GM23338 (cell line): ENCODE measurements at regions not wholly inside any gene's neighbourhood (a gene's known extent, or its start where the extent isn't known, plus 50 kb on each side); places are given as distances from the start of the nearest gene placed in this dataset.

Source experiments
- CREB1 ChIP-seq: fragments of 250-450 bp; sonication (Bioruptor Pico); IDR thresholded peaks from 2 replicates; pipeline ENCODE4 v1.5.0; 2020; ENCODE audit warnings: low read depth, mild to moderate bottlenecking, moderate library complexity
- CTCF ChIP-seq, 2 experiments: fragments of 200-600 bp in 1 of 2; sonication (generic) in 1 of 2; conservative IDR thresholded peaks; 2 replicates each; pipeline versions ENCODE4 v1.5.1 to v1.6.1; 2016 to 2017; ENCODE audit warnings: antibody characterized with exemption in 2 of 2, low read depth in 2 of 2, mild to moderate bottlenecking in 2 of 2, moderate library complexity in 1 of 2
- EZH2 ChIP-seq: fragments of 200-600 bp; sonication (generic); IDR thresholded peaks from one replicate; pipeline ENCODE4 v1.8.0; 2017; ENCODE audit warnings: antibody characterized with exemption, mild to moderate bottlenecking, low read depth; ENCODE audit not compliant: unreplicated experiment
- EZH2phosphoT487 ChIP-seq: fragments of 200-600 bp; sonication (generic); IDR thresholded peaks from one replicate; pipeline ENCODE4 v1.8.1; 2018; ENCODE audit warnings: antibody characterized with exemption; ENCODE audit not compliant: unreplicated experiment
- JUNB ChIP-seq: IDR thresholded peaks from one replicate; pipeline ENCODE4 v1.6.1; 2016; ENCODE audit warnings: antibody characterized with exemption; ENCODE audit not compliant: unreplicated experiment
- POLR2AphosphoS5 ChIP-seq: IDR thresholded peaks from 2 replicates; pipeline ENCODE4 v1.6.1; 2016; ENCODE audit warnings: antibody characterized with exemption, low read depth
- REST ChIP-seq: IDR thresholded peaks from one replicate; pipeline ENCODE4 v1.6.1; 2018; ENCODE audit warnings: antibody characterized with exemption; ENCODE audit not compliant: unreplicated experiment
- ZNF114 ChIP-seq: fragments of 250-450 bp; sonication (Bioruptor Pico); IDR thresholded peaks from 2 replicates; pipeline ENCODE4 v1.5.0; 2020; ENCODE audit warnings: mild to moderate bottlenecking, moderate library complexity
- ZNF331 ChIP-seq: fragments of 250-450 bp; sonication (Bioruptor Pico); IDR thresholded peaks from 2 replicates; pipeline ENCODE4 v1.5.0; 2020; ENCODE audit warnings: low read depth, mild to moderate bottlenecking, moderate library complexity

GRCh38 chr6:44056392-44057237, 70.6 kb downstream of the MRPL14 start:
- no peak for TF ChIP-seq CTCF (conservative IDR thresholded peaks at IDR 0.05; ENCODE audit: low read depth in 2 of 2)
- TF ChIP-seq EZH2: no peak
- no peak for TF ChIP-seq POLR2AphosphoS5
- no peak for TF ChIP-seq EZH2phosphoT487
- no peak for TF ChIP-seq ZNF114 (CRISPR knock-in tag)
- TF ChIP-seq REST: no peak
- no peak for TF ChIP-seq JUNB
- TF ChIP-seq ZNF331: no peak
- no peak for TF ChIP-seq CREB1
